ENCODE measurements at regions not wholly inside any gene's neighbourhood (a gene's known extent, or its start where the extent isn't known, plus 50 kb on each side); places are given as distances from the start of the nearest gene placed in this dataset.

DNA sequence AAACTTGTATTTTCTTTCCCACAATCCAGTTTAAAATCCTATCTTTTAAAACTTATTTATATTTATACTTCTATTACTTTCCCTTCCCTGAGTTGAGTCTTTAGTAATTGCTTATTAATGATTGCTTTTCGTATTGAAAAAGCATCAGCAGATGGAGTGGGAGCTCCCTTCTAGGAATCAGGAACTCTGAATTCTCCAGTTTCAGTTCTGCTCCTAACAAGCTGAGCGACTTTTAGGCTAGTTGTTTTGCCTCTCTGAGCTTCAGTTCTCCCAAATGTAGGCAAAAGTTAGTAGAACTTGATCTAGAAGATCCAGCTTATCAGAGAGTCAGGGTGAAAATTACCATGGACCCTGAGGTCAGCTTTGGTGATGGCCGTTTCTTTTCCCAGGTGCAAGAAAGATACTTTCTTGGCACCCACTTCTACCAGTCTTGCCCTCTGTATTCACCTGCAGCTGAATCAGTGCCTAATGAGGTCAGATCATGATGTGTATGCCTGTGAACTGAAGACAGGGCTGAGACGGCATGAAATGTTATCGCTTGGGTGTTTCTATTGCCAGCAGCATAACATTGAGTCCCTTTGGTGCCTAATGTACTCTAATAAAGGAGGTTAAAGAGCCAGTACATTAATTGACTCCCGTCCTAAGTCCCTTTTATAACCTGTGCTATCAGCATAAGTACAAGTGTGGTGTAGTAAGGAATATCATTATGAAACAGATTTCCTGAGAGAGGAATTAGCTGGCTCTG lies 194.5 kb upstream of the TBC1D5 start:
- TF ChIP-seq, protein P1, sequence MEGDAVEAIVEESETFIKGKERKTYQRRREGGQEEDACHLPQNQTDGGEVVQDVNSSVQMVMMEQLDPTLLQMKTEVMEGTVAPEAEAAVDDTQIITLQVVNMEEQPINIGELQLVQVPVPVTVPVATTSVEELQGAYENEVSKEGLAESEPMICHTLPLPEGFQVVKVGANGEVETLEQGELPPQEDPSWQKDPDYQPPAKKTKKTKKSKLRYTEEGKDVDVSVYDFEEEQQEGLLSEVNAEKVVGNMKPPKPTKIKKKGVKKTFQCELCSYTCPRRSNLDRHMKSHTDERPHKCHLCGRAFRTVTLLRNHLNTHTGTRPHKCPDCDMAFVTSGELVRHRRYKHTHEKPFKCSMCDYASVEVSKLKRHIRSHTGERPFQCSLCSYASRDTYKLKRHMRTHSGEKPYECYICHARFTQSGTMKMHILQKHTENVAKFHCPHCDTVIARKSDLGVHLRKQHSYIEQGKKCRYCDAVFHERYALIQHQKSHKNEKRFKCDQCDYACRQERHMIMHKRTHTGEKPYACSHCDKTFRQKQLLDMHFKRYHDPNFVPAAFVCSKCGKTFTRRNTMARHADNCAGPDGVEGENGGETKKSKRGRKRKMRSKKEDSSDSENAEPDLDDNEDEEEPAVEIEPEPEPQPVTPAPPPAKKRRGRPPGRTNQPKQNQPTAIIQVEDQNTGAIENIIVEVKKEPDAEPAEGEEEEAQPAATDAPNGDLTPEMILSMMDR (conservative IDR thresholded peaks at IDR 0.05; ENCODE audit: low read length), result no peak
- TF ChIP-seq EZH2phosphoT487 (IDR thresholded peaks at IDR 0.05; ENCODE audit: borderline replicate concordance, low read depth, low read length), result no peak
- ChIA-PET POLR2A (interaction anchor here (0.8 to 1.0 kb wide), 2 partner anchors 12 to 31 kb away, joined by 3 read pairs; no protein-coding TSS in a partner anchor), CTCF (ENCODE audit: unreplicated experiment) (no interaction called here)
- H4K20me1 ChIP-seq (ENCODE audit: insufficient read depth, low read length), result no peaks in the 10 kb centered on the region
- H2AFZ ChIP-seq (ENCODE audit: low read length), result no peak overlapping the region
- intact Hi-C loops (cut with micrococcal nuclease; ENCODE audit: unreplicated experiment), result no loop called here
- no peaks in the 10 kb centered on the region for H3K79me2 ChIP-seq (ENCODE audit: insufficient read depth, low read depth, low read length)
- H3K27ac ChIP-seq (ENCODE audit: low read depth, low read length, poor library complexity, severe bottlenecking), result no peak overlapping the region
- H3K36me3 ChIP-seq (ENCODE audit: insufficient read depth, low read length), result no peaks in the 10 kb centered on the region
- no peaks in the 10 kb centered on the region for H3K4me1 ChIP-seq (ENCODE audit: insufficient read depth, low read length, poor library complexity, severe bottlenecking)
- no TSS peak for BruUV-seq (replicated peaks)
- H3K4me2 ChIP-seq (ENCODE audit: low read length), result no peak overlapping the region
- H3K4me3 ChIP-seq (ENCODE audit: low read depth, low read length, poor library complexity, severe bottlenecking), result no peak overlapping the region
- no peak for DNase-seq (ENCODE audit: low spot score)
- H3K9me2 ChIP-seq (ENCODE audit: insufficient read depth, low read length), result no peaks in the 10 kb centered on the region
- H3K9me3 ChIP-seq (ENCODE audit: low read length), result no peaks in the 10 kb centered on the region

DNA sequence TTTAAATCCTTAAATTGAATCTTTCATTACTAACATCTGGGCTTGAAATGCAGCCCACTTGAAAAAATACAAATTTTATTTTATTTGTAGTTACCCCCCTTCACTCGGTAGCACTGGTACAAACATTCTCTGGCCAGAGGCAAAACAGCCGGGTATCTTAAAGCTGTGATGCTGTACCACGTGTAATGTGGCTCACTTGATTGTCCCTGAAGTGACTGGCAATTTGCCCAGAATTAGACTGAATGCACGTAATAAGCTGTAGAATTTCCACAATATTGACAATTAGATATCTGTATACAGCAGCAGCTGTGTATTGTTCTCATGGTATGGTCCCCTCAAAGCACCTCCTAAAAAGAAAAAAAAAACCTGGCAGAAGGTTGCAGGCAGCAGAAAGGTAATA lies 192.8 kb upstream of the TBC1D5 start:
- intact Hi-C loops (cut with micrococcal nuclease; ENCODE audit: unreplicated experiment), result no loop called here
- Histone ChIP-seq H3K27ac (ENCODE audit: low read depth, low read length, poor library complexity, severe bottlenecking) (no peak overlapping the region), H4K20me1 (ENCODE audit: insufficient read depth, low read length) (no peaks in the 10 kb centered on the region), H3K79me2 (ENCODE audit: insufficient read depth, low read depth, low read length) (no peaks in the 10 kb centered on the region), H3K36me3 (ENCODE audit: insufficient read depth, low read length) (no peaks in the 10 kb centered on the region), H3K9me3 (ENCODE audit: low read length) (no peaks in the 10 kb centered on the region), H3K4me3 (ENCODE audit: low read depth, low read length, poor library complexity, severe bottlenecking) (no peak overlapping the region), H3K4me2 (ENCODE audit: low read length) (no peak overlapping the region), H3K9me2 (ENCODE audit: insufficient read depth, low read length) (no peaks in the 10 kb centered on the region), H3K4me1 (ENCODE audit: insufficient read depth, low read length, poor library complexity, severe bottlenecking) (no peaks in the 10 kb centered on the region), H2AFZ (ENCODE audit: low read length) (no peak overlapping the region)
- no peak for TF ChIP-seq EZH2phosphoT487 (IDR thresholded peaks at IDR 0.05; ENCODE audit: borderline replicate concordance, low read depth, low read length)
- TF ChIP-seq, protein P1 (conservative IDR thresholded peaks at IDR 0.05; ENCODE audit: low read length), result no peak
- POLR2A ChIA-PET, result interaction anchor here (1.1 kb wide), 1 partner anchor 18 kb away, joined by 4 read pairs; no protein-coding TSS in a partner anchor
- DNase-seq (ENCODE audit: low spot score), result no peak
- no TSS peak for BruUV-seq (replicated peaks)
- CTCF ChIA-PET (ENCODE audit: unreplicated experiment), result no interaction called here

DNA sequence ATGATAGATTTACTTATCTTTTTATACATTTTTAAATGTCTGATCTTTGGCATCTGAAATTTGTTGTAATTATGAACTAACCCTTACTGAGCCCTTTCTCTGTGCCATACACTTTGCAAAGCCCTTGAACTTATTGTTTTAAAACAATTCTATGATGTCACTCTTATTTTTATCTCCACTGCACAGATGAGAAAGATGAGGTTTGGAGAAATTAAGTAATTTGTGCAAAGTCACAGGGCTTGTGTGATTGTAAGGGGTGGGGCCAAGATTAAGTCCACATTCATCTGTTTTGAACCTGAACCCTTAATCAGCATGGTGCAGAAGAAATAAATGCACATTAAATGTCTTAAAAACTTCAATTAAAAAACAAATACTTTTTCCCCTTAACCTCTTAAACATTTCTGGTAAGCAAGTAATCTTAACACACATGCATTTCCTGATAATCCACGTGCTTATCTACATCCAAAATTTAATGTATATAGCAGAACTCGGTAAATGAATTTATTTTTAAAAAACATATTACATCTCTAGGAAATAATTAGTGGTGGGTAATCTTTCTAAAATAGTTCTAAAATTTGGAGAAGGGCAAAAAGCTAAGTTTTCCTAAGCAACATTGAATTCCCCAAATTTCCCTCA lies 189.8 kb upstream of the TBC1D5 start:
- no peaks in the 10 kb centered on the region for H3K79me2 ChIP-seq (ENCODE audit: insufficient read depth, low read depth, low read length)
- BruUV-seq (replicated peaks), result no TSS peak
- H3K4me1 ChIP-seq (ENCODE audit: insufficient read depth, low read length, poor library complexity, severe bottlenecking), result no peaks in the 10 kb centered on the region
- H3K4me3 ChIP-seq (ENCODE audit: low read depth, low read length, poor library complexity, severe bottlenecking), result no peak overlapping the region
- H3K9me2 ChIP-seq (ENCODE audit: insufficient read depth, low read length), result no peaks in the 10 kb centered on the region
- no peak overlapping the region for H3K4me2 ChIP-seq (ENCODE audit: low read length)
- intact Hi-C loops (cut with micrococcal nuclease; ENCODE audit: unreplicated experiment), result no loop called here
- no peak for DNase-seq (ENCODE audit: low spot score)
- ChIA-PET CTCF (ENCODE audit: unreplicated experiment) (no interaction called here), POLR2A (no interaction called here)
- H3K27ac ChIP-seq (ENCODE audit: low read depth, low read length, poor library complexity, severe bottlenecking), result no peak overlapping the region
- no peaks in the 10 kb centered on the region for H4K20me1 ChIP-seq (ENCODE audit: insufficient read depth, low read length)
- no peaks in the 10 kb centered on the region for H3K9me3 ChIP-seq (ENCODE audit: low read length)
- H2AFZ ChIP-seq (ENCODE audit: low read length), result no peak overlapping the region
- H3K36me3 ChIP-seq (ENCODE audit: insufficient read depth, low read length), result no peaks in the 10 kb centered on the region
- TF ChIP-seq, protein P1 (conservative IDR thresholded peaks at IDR 0.05; ENCODE audit: low read length), result no peak
- no peak for TF ChIP-seq EZH2phosphoT487 (IDR thresholded peaks at IDR 0.05; ENCODE audit: borderline replicate concordance, low read depth, low read length)
